A549 (cell line): ENCODE measurements at regions not wholly inside any gene's neighbourhood (a gene's known extent, or its start where the extent isn't known, plus 50 kb on each side); places are given as distances from the start of the nearest gene placed in this dataset.
A peak's percentile ranks its signal among the peaks of the same experiment; 100 is the strongest.

Source experiments
- ATAC-seq, 2 experiments: fragments of 200-7000 bp in 1 of 2; fragments of >200 bp in 1 of 2; cut with Nextera tagmentation in 1 of 2; cut with Tn5 transposase in 1 of 2; 3 replicates each; pipeline versions ENCODE4 v1.8.0 to v1.9.1; 2018 to 2020; ENCODE audit warnings: mild to moderate bottlenecking in 1 of 2, moderate library complexity in 1 of 2
- CTCF ChIA-PET: fragments of 300-600 bp; sonication (Branson Sonifier 250); formaldehyde crosslinking; extraction: SDS; loops from one replicate; lab custom pipeline; 2021; ENCODE audit warnings: antibody characterized with exemption, inconsistent platforms; lab: Yijun Ruan, JAX
- POLR2A ChIA-PET: fragments of 350-600 bp; formaldehyde crosslinking; extraction: SDS; loops from one replicate; lab custom pipeline; 2021; ENCODE audit warnings: antibody characterized with exemption, inconsistent platforms; lab: Yijun Ruan, JAX
- DNase-seq, 2 experiments: peaks; one replicate each; pipeline versions ENCODE4 v3.0.0 to v3.0.0-alpha.2; 2011 to 2016; ENCODE audit warnings: low read depth in 1 of 2, low spot score in 1 of 2
- FAIRE-seq: peaks from 2 replicates; lab custom pipeline; 2011; peaks lifted over from hg19 to GRCh38; lab: Jason Lieb, UNC
- H3K27ac ChIP-seq, 2 experiments: fragments of >200 bp; sonication (Bioruptor Twin); formaldehyde crosslinking; 3 replicates each; pipeline ENCODE4 v1.5.1; 2016 to 2017
- H3K4me1 ChIP-seq: fragments of >200 bp; sonication (Bioruptor Twin); formaldehyde crosslinking; 3 replicates; pipeline ENCODE4 v1.6.1; 2016
- H3K4me2 ChIP-seq: fragments of >200 bp; sonication (Bioruptor Twin); formaldehyde crosslinking; 3 replicates; pipeline ENCODE4 v1.6.1; 2016
- H3K4me3 ChIP-seq: fragments of >200 bp; sonication (Bioruptor Twin); formaldehyde crosslinking; 3 replicates; pipeline ENCODE4 v1.5.1; 2016
- H3K9me3 ChIP-seq: fragments of >200 bp; sonication (Bioruptor Twin); formaldehyde crosslinking; 3 replicates; pipeline ENCODE4 v1.6.1; 2016
- ATOH8 ChIP-seq: fragments of 250-450 bp; sonication (Bioruptor Pico); IDR thresholded peaks from 2 replicates; pipeline ENCODE4 v1.5.0; 2020; ENCODE audit warnings: low read depth, mild to moderate bottlenecking, moderate library complexity
- BCL3 ChIP-seq: fragments of >200 bp; sonication (Bioruptor Twin); formaldehyde crosslinking; IDR thresholded peaks from 3 replicates; pipeline ENCODE4 v1.6.1; 2016
- CBX8 ChIP-seq: fragments of 200-600 bp; sonication (generic); IDR thresholded peaks from 2 replicates; pipeline ENCODE4 v1.6.1; 2016
- E2F6 ChIP-seq: IDR thresholded peaks from 2 replicates; pipeline ENCODE4 v1.6.1; 2012; ENCODE audit warnings: low read depth, borderline replicate concordance
- EP300 ChIP-seq, 2 experiments: fragments of >200 bp; sonication (Bioruptor Twin); formaldehyde crosslinking; IDR thresholded peaks; 2 replicates in 1 of 2; 3 replicates in 1 of 2; pipeline ENCODE4 v1.6.1; 2016 to 2017
- ESRRA ChIP-seq: fragments of 150-350 bp; IDR thresholded peaks from 2 replicates; pipeline ENCODE4 v1.6.1; 2014; ENCODE audit warnings: mild to moderate bottlenecking, low read length, borderline replicate concordance
- FOSB ChIP-seq: fragments of 250-450 bp; sonication (Bioruptor Pico); IDR thresholded peaks from 2 replicates; pipeline ENCODE4 v1.5.0; 2020; ENCODE audit warnings: mild to moderate bottlenecking, moderate library complexity
- HEYL ChIP-seq: fragments of 250-450 bp; sonication (Bioruptor Pico); IDR thresholded peaks from 2 replicates; pipeline ENCODE4 v1.8.0; 2021; ENCODE audit warnings: mild to moderate bottlenecking, moderate library complexity
- HOXA7 ChIP-seq: fragments of 250-450 bp; sonication (Bioruptor Pico); IDR thresholded peaks from 2 replicates; pipeline ENCODE4 v1.5.0; 2020; ENCODE audit warnings: mild to moderate bottlenecking, moderate library complexity
- NPAS2 ChIP-seq: fragments of 250-450 bp; sonication (Bioruptor Pico); IDR thresholded peaks from 2 replicates; pipeline ENCODE4 v1.8.0; 2022; ENCODE audit warnings: mild to moderate bottlenecking, moderate library complexity, borderline replicate concordance
- PHF8 ChIP-seq: fragments of 200-600 bp; sonication (generic); IDR thresholded peaks from 2 replicates; pipeline ENCODE4 v1.6.1; 2016; ENCODE audit warnings: low read depth, mild to moderate bottlenecking, antibody characterized with exemption, moderate library complexity, borderline replicate concordance
- POLR2AphosphoS2 ChIP-seq: conservative IDR thresholded peaks from 2 replicates; pipeline ENCODE4 v1.6.1; 2012; ENCODE audit warnings: low read length, improper control_type of control experiment, inconsistent platforms
- REST ChIP-seq: fragments of 200-600 bp; sonication (generic); IDR thresholded peaks from 2 replicates; pipeline ENCODE4 v1.6.1; 2016; ENCODE audit warnings: antibody characterized with exemption, mild to moderate bottlenecking, moderate library complexity
- RNF2 ChIP-seq: fragments of 200-600 bp; sonication (generic); IDR thresholded peaks from 2 replicates; pipeline ENCODE4 v1.6.1; 2016; ENCODE audit warnings: low read depth, mild to moderate bottlenecking, antibody characterized with exemption, moderate library complexity, borderline replicate concordance
- USF2 ChIP-seq: fragments of 450-650 bp; IDR thresholded peaks from 2 replicates; pipeline ENCODE4 v1.6.1; 2014; ENCODE audit warnings: antibody characterized with exemption
- whole genome bisulfite sequencing: methylation state at CpG from one replicate; pipeline ENCODE4 v1.1.6; 2017; ENCODE audit errors: missing lambda C conversion rate; 5-methylcytosine and 5-hydroxymethylcytosine counted together

- TF ChIP-seq BCL3 (no peak), HEYL (CRISPR knock-in tag) (no peak)
Measured at GRCh38 chr6:99030915-99031314, 83.2 kb upstream of the FBXL4 start (continued).

- ATAC-seq, result no peak
Measured at GRCh38 chr6:99026135-99026534, 78.4 kb upstream of the FBXL4 start.

More at GRCh38 chr6:99026135-99026534, 78.4 kb upstream of the FBXL4 start:
- Histone ChIP-seq H3K4me2 (no peak overlapping the region), H3K9me3 (no peaks in the 10 kb centered on the region), H3K27ac (no peak overlapping the region), H3K4me3 (no peak overlapping the region), H3K4me1 (no peaks in the 10 kb centered on the region)
- DNase-seq (peak in 1 of 2 experiments; percentile 12), FAIRE-seq (no peak)
- TF ChIP-seq USF2, result no peak
- TF ChIP-seq E2F6, result no peak
- no peak for TF ChIP-seq FOSB (CRISPR knock-in tag)
- TF ChIP-seq REST, result no peak
- TF ChIP-seq RNF2, result no peak
- no peak for TF ChIP-seq ATOH8 (CRISPR knock-in tag)
- no peak for TF ChIP-seq HOXA7 (CRISPR knock-in tag)
- no peak for TF ChIP-seq EP300 (IDR thresholded peaks at IDR 0.05)
- no peak for TF ChIP-seq PHF8
- TF ChIP-seq ESRRA, result no peak
- no peak for TF ChIP-seq NPAS2 (CRISPR knock-in tag)
- TF ChIP-seq CBX8, result no peak
- no peak for TF ChIP-seq POLR2AphosphoS2
- no peak for TF ChIP-seq HEYL (CRISPR knock-in tag)
- WGBS, result 67% methylated on average over 7 of the region's 7 CpGs
- CTCF ChIA-PET, result no interaction called here
- POLR2A ChIA-PET, result interaction anchor here (1.4 kb wide), 1 partner anchor 9 kb away, joined by 3 read pairs; no protein-coding TSS in a partner anchor
